Choroid plexus epithelial cell (primary cell): ENCODE measurements at regions not wholly inside any gene's neighbourhood (a gene's known extent, or its start where the extent isn't known, plus 50 kb on each side); places are given as distances from the start of the nearest gene placed in this dataset.

ENCODE experiments used
- DNase-seq: peaks from one replicate; pipeline ENCODE4 v3.0.0-alpha.2; 2010; ENCODE audit warnings: low read depth
- H3K4me3 ChIP-seq: 2 replicates; pipeline ENCODE4 v1.5.1; 2011; ENCODE audit warnings: low read depth, mild to moderate bottlenecking, control low read depth, low read length, moderate library complexity
- TF ChIP-seq, protein P1 (sequence below): conservative IDR thresholded peaks from 2 replicates; pipeline ENCODE4 v1.5.1; 2011; ENCODE audit warnings: low read depth, mild to moderate bottlenecking, control low read depth, inconsistent platforms, low read length, moderate library complexity

DNA sequence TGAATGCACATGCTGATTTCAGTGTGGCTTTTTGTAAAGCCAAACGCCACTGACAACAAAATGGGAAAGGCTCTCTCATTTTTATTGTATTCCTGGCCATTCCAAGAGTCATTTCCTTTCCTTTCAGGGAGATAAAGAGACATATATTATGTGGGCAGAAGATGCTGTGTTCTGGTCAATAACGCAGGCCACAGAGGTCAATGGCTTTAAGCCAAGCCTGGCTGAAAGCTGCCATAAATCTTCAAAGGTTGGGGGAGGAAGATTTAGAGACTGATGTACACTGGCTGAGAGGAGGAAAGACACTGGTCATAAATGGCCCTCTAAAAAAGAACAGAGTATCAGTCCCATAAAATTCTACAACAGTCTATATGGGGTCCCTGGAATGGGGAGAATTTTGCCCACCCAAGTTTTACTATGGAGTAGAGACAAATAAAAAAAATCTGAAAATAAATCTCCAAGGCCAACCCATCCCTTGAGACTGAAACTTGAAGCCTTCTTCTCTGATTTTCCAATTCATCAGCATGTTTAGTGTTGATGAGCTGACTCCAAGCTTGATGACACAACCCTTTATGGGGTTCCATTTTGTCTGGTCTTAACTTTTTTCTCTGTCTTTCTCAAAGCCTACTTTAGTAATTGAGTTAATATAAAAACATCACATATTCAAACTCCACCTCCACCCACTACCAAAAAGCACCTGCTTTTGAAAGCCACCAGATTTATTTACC lies 152.1 kb upstream of the SLC24A2 start:
- TF ChIP-seq, protein P1, sequence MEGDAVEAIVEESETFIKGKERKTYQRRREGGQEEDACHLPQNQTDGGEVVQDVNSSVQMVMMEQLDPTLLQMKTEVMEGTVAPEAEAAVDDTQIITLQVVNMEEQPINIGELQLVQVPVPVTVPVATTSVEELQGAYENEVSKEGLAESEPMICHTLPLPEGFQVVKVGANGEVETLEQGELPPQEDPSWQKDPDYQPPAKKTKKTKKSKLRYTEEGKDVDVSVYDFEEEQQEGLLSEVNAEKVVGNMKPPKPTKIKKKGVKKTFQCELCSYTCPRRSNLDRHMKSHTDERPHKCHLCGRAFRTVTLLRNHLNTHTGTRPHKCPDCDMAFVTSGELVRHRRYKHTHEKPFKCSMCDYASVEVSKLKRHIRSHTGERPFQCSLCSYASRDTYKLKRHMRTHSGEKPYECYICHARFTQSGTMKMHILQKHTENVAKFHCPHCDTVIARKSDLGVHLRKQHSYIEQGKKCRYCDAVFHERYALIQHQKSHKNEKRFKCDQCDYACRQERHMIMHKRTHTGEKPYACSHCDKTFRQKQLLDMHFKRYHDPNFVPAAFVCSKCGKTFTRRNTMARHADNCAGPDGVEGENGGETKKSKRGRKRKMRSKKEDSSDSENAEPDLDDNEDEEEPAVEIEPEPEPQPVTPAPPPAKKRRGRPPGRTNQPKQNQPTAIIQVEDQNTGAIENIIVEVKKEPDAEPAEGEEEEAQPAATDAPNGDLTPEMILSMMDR, result no peak
- H3K4me3 ChIP-seq, result no peak overlapping the region
- DNase-seq, result no peak

DNA sequence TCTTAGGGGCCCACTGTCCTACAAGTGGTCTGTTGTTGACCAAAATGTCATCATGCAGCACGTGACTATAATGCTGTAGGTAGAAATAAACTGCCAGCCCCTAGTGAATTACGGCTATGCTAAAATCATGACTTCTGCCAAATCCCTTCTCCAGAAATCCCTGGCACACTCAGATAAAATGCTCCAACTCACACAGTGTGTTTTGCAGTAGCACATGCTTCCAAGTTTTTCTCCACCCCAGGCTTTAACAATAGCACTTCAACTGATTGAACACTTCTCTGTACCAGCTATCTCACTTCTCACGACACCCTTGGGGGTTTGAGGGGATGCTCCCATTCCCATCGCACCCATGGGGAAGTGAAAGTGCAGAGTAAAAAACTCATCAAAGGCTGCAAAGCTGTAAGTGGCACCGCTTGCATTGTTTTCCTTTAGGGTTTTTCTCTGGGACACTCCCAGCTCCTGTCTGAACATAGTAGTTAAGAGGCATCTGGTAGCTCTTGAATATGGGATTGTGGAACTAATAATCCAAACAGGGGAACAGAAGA lies 151.0 kb upstream of the SLC24A2 start:
- no peak for DNase-seq
- H3K4me3 ChIP-seq, result no peak overlapping the region
- TF ChIP-seq, protein P1, result no peak

DNA sequence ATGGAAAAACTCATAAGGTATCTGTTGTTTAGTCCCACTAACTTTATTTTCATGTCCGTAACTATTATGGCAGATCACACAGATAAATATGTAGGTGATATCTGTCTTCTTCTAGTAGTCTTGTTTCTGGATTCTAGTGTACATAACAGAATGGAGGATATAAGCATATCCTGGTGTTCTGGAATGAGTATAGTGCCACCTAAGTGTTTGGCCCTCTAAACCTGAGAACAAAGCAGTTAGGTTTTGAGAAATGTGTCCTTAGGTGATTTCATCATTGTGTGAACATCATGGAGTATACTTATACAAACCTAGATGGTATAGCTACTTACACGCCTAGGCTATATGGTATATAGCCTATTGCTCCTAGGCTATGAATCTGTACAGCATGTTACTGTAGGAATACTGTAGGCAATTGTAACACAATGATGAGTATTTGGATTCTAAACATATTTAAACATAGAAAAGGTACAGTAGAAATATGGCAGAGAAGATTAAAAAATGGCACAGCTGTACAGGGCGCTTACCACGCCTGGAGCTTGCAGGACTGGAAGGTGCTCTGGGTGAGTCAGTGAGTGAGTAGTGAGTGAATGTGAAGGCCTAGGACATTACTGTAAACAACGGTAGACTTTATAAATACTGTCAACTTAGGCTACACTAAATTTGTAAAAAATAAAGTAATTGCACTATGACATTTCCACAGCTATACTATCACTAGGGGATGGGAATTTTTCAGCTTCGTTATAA lies 150.3 kb upstream of the SLC24A2 start:
- no peak overlapping the region for H3K4me3 ChIP-seq
- TF ChIP-seq, protein P1, result no peak
- DNase-seq, result no peak

DNA sequence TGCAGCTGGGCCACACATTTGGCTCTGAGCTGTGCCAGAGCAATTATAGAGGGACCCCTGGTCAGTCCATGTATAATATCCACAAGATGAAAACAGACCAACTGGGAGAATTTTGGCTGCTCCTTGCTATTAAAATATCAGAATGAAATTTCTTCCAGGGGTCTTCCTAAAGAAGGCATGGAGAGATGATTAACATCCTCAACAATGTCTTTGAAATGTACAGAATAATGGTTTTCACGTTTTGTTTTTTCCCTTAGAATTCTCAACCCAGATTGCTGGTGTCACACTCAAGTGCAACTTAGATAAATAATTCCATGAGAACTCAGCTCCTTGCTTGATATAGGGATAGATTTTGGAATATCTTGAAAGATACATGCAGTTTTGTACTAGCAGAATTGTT lies 148.3 kb upstream of the SLC24A2 start:
- no peak for DNase-seq
- no peak overlapping the region for H3K4me3 ChIP-seq
- TF ChIP-seq, protein P1, result no peak

DNA sequence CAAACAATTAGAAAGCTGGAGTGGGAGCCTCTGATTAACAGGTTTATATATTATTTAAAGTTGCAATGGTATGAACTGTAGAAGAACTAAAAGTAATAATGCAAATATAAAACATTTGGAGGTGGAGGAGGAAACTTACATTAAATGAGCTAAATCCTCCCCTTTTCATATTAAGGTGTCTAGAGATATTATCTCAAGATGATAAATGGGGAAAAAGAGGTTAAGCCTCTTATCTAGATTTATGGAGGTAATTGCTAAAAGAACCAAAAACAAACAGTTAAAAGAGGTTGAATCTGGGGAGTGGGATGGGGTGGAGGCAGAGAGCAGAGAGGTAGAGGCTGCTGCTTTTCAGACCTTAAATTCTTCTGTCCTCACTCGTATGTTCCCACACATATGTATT lies 147.8 kb upstream of the SLC24A2 start:
- DNase-seq, result no peak
- TF ChIP-seq, protein P1, result no peak
- no peak overlapping the region for H3K4me3 ChIP-seq

DNA sequence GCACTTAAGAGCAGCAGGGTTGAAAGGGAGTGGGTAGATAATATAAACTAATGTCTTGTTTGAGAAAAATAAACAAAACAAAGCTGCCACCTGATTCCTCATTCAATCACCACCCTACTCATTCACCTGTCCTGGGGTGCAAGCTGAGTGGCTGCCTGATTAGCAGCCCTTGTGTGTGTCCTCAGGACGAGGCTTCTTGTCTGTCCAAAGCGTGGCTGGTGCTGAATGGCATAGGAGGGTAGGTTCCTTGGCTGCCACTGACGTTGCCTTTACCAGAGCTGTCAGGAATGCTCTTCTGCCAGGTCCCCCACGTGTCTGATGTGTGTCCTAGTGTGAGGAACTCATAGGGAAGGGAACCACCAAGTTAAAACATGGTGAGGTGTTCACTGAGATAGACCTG lies 146.6 kb upstream of the SLC24A2 start:
- TF ChIP-seq, protein P1, result no peak
- no peak overlapping the region for H3K4me3 ChIP-seq
- no peak for DNase-seq
